ENCODE measurements at regions not wholly inside any gene's neighbourhood (a gene's known extent, or its start where the extent isn't known, plus 50 kb on each side); places are given as distances from the start of the nearest gene placed in this dataset.

DNA sequence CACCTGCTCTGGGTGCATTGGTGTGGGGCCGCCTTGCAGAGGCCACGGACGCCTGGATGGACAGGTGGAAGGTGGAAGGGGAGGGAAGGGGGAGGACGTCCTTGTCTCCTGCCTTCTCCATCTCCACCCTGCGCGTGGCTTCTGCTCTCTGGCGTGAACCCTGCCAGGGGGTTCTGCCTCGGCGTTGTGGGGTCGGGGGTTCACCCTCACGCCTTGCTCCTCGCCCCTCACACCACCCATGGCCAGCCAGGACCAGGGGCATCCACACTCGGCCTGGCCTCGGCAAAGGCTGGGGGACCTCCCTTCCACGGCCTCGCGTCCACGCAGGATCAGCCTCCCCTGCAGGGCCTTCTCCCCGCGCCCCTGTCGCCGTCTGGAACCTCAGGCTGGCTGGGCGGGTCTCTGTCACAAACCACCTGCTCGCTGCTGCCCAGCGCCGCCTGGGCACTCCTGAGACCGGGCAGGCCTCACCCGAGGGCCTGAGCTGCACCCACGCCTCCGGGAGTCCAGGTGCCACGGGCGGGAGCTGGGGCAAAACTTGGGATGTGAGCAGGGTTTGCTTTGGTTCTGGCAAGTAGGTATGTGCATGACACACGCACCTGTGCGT, 655.9 kb downstream of the GALR1 start:
- no peaks in the 10 kb centered on the region for H3K36me3 ChIP-seq (ENCODE audit: control insufficient read depth, insufficient read depth, low read length)
- no peak overlapping the region for H3K4me3 ChIP-seq (ENCODE audit: extremely low read depth, insufficient read depth, low read length, poor library complexity, severe bottlenecking)
- no peaks in the 10 kb centered on the region for H3K9me3 ChIP-seq (ENCODE audit: control insufficient read depth, low read length)
- H3K27ac ChIP-seq (ENCODE audit: low read depth, low read length, severe bottlenecking), result no peak overlapping the region
- no peaks in the 10 kb centered on the region for H3K4me1 ChIP-seq (ENCODE audit: control insufficient read depth, insufficient read depth, low read length, poor library complexity, severe bottlenecking)
- WGBS, 2 experiments (ENCODE audit: insufficient coverage in 2 of 2), result 93 to 95% methylated on average over 20 to 25 of the region's 34 CpGs

DNA sequence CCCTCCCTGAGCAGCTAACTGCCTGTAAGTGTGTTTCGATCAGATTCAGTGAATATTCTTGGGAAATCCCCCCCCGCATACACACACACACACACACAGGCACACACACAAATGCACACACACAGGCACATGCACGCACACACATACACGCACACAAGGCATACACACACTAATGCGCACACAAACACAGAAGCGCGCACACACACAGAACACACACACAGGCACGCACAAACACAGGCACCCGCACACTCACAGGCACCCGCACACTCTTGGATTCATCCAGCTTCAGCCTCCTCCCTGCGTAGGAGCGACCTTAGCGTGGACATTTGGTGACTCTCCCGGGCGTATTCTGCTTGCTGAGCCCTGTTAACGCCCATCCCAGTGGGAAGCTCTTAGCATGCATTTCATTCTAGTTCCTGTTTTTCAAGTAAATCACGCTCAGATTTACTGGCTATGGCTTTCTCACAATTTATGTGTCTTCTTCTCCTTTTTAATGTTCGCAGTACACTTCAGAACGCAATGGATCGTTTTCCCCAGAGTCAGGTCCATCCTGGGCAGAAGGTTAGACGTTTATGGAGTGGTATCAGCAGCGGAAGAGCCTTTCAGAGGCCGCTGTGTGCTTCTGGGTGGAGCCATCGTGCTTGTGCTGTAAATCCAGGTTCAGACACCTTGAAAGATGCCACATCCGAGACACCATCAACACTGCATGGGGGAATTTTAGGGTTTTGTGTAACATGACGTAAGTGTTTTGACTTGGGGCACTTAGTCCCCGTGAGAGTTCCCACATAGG, 656.6 kb downstream of the GALR1 start:
- Histone ChIP-seq H3K36me3 (ENCODE audit: control insufficient read depth, insufficient read depth, low read length) (no peaks in the 10 kb centered on the region), H3K27ac (ENCODE audit: low read depth, low read length, severe bottlenecking) (no peak overlapping the region), H3K4me1 (ENCODE audit: control insufficient read depth, insufficient read depth, low read length, poor library complexity, severe bottlenecking) (no peaks in the 10 kb centered on the region), H3K4me3 (ENCODE audit: extremely low read depth, insufficient read depth, low read length, poor library complexity, severe bottlenecking) (no peak overlapping the region), H3K9me3 (ENCODE audit: control insufficient read depth, low read length) (no peaks in the 10 kb centered on the region)
- 80 to 81% methylated on average over 25 to 26 of the region's 27 CpGs for WGBS, 2 experiments (ENCODE audit: insufficient coverage in 2 of 2)

DNA sequence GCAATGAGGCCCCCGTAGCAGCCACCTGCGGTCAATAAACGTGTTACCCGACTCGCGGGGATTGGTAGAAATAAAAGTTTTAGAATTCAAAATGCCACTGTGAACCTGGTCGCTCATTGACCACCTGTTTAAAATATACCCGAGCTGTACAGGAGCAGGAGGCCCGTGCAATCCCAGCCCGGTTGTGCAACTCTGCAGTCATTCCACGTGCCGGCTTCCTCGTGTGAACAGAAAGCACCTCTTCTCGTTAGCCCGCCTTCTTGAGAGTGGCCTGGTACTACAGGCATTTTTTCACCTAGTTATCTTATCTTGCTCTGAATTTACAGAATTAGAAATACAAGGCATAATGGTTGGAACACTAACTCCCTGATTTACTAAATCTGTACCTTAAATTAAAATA, 660.7 kb downstream of the GALR1 start:
- no peak overlapping the region for H3K27ac ChIP-seq (ENCODE audit: low read depth, low read length, severe bottlenecking)
- H3K9me3 ChIP-seq (ENCODE audit: control insufficient read depth, low read length), result no peaks in the 10 kb centered on the region
- no peak overlapping the region for H3K4me3 ChIP-seq (ENCODE audit: extremely low read depth, insufficient read depth, low read length, poor library complexity, severe bottlenecking)
- no peaks in the 10 kb centered on the region for H3K4me1 ChIP-seq (ENCODE audit: control insufficient read depth, insufficient read depth, low read length, poor library complexity, severe bottlenecking)
- 96 to 97% methylated on average over 13 to 15 of the region's 15 CpGs for WGBS, 2 experiments (ENCODE audit: insufficient coverage in 2 of 2)
- no peaks in the 10 kb centered on the region for H3K36me3 ChIP-seq (ENCODE audit: control insufficient read depth, insufficient read depth, low read length)

DNA sequence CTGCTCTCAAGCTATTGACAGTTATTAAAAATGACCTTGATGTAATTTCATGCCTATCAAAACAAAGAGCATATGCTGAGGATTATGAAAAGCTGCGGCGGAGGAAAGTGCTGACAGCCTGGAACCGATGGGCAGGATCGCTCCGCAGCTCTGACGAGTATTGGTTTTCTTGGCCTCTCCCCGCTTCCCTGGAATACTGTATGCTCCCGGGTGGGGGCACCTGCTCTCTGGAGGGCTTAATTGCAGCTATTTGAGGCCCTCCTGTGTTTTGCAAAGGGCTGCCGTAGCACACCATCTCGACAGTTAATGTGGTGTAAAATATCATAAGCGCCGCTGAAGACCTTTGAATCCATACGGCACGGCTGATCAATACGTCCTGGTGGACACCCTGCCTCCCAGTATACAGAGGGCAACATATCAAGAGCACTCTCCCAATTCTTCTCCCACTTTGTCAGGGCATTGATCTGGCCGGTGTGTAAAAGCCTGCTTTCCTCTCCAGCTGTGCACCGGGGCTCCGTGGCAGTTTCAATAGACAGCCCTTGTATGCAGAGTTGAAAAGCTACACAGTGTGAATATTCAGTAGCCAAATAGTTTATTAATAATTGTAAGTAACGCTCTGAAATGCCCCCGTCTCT, 662.4 kb downstream of the GALR1 start:
- no peak overlapping the region for H3K27ac ChIP-seq (ENCODE audit: low read depth, low read length, severe bottlenecking)
- no peak overlapping the region for H3K4me3 ChIP-seq (ENCODE audit: extremely low read depth, insufficient read depth, low read length, poor library complexity, severe bottlenecking)
- H3K9me3 ChIP-seq (ENCODE audit: control insufficient read depth, low read length), result no peaks in the 10 kb centered on the region
- 89 to 91% methylated on average over 15 to 19 of the region's 20 CpGs for WGBS, 2 experiments (ENCODE audit: insufficient coverage in 2 of 2)
- H3K4me1 ChIP-seq (ENCODE audit: control insufficient read depth, insufficient read depth, low read length, poor library complexity, severe bottlenecking), result no peaks in the 10 kb centered on the region
- no peaks in the 10 kb centered on the region for H3K36me3 ChIP-seq (ENCODE audit: control insufficient read depth, insufficient read depth, low read length)

DNA sequence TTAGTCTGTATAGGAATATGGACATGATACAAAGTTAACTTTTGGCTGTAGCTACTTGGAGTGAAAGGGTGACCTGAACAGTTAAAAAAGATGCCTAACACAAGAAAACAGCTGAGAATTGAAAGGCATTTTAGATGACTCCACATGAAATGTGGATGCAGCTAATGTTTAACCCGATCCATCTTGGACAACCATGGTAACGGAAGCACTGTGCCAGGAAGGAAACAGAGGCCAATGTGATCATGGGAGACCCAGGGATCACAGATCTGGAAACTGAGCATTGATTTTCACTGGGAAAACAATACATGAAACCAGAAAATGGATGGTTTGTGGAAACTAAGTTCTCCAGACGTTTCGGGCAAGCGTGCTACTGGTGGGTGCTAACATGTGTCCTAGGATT, 669.1 kb downstream of the GALR1 start:
- Histone ChIP-seq H3K4me1 (ENCODE audit: control insufficient read depth, insufficient read depth, low read length, poor library complexity, severe bottlenecking) (no peaks in the 10 kb centered on the region), H3K27ac (ENCODE audit: low read depth, low read length, severe bottlenecking) (no peak overlapping the region), H3K36me3 (ENCODE audit: control insufficient read depth, insufficient read depth, low read length) (no peaks in the 10 kb centered on the region), H3K4me3 (ENCODE audit: extremely low read depth, insufficient read depth, low read length, poor library complexity, severe bottlenecking) (no peak overlapping the region), H3K9me3 (ENCODE audit: control insufficient read depth, low read length) (no peaks in the 10 kb centered on the region)
- WGBS, 2 experiments (ENCODE audit: insufficient coverage in 2 of 2), result 92 to 93% methylated on average over 5 of the region's 5 CpGs

DNA sequence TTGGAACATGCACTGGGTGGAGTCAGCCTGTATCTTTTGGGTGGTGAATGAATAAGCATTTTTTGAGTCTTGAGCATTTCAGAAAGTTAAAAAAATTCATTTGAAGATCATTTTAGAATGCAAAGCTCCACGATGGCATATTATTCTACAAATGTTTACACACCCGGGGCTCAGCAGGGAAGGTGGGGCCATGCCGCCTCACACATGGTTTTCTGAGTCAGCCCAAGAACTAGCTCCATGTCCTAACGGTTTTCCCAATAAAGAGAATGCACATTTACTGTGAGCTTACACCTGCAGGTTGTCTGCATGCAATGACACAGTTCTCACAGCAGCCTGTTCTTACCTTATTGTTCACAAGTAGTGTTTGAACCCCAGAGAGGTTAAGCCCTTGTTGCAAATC, 670.3 kb downstream of the GALR1 start:
- WGBS, 2 experiments (ENCODE audit: insufficient coverage in 2 of 2), result 80% methylated on average over 3 to 4 of the region's 4 CpGs
- no peaks in the 10 kb centered on the region for H3K9me3 ChIP-seq (ENCODE audit: control insufficient read depth, low read length)

DNA sequence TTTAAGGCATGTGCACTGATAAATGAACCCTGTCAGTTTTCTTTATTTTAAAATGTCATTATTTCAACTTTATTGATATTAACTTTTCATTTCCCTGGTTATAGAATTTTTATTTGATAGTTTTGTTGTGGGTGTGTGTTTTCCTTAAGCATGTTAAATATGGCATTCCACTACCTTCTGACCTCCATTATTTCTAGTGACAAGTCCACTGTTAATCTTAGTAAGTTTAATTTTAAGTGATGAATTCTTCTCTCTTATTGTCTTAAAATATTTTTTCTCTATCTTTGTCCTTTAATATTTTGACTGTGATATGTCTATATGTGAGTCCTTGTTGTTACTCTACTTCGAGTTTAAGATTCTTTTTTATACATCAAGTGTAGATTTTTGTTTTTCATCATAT, 685.7 kb downstream of the GALR1 start:
- WGBS, 2 experiments (ENCODE audit: insufficient coverage in 2 of 2), result no CpG with 5 or more reads among the region's 1 CpG
- Histone ChIP-seq H3K27ac (ENCODE audit: low read depth, low read length, severe bottlenecking) (no peak overlapping the region), H3K36me3 (ENCODE audit: control insufficient read depth, insufficient read depth, low read length) (no peaks in the 10 kb centered on the region), H3K4me3 (ENCODE audit: extremely low read depth, insufficient read depth, low read length, poor library complexity, severe bottlenecking) (no peak overlapping the region), H3K9me3 (ENCODE audit: control insufficient read depth, low read length) (no peaks in the 10 kb centered on the region), H3K4me1 (ENCODE audit: control insufficient read depth, insufficient read depth, low read length, poor library complexity, severe bottlenecking) (no peaks in the 10 kb centered on the region)

More for the DNA sequence above, 670.3 kb downstream of the GALR1 start:
- Histone ChIP-seq H3K4me1 (ENCODE audit: control insufficient read depth, insufficient read depth, low read length, poor library complexity, severe bottlenecking) (no peaks in the 10 kb centered on the region), H3K36me3 (ENCODE audit: control insufficient read depth, insufficient read depth, low read length) (no peaks in the 10 kb centered on the region), H3K27ac (ENCODE audit: low read depth, low read length, severe bottlenecking) (no peak overlapping the region), H3K4me3 (ENCODE audit: extremely low read depth, insufficient read depth, low read length, poor library complexity, severe bottlenecking) (no peak overlapping the region)

DNA sequence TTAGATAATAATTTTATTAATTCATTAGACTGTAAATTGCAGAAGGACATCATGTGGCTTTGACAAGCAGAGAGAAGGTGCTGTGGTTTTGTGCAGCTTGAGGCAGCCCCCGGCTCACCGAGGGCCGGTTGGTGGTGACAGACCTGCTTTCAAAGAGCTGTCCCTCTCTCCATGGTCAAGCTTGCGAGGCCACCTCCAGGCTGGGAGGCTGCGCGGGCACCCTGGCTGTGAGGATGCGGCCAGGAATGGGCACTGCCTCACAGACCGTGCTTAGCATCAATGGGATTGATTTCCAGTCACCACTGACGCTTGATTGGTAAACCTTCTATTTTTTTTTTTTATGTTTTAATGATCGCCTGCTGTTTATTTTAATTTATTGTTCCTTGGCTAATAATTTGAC, 690.9 kb downstream of the GALR1 start:
- Histone ChIP-seq H3K4me3 (ENCODE audit: extremely low read depth, insufficient read depth, low read length, poor library complexity, severe bottlenecking) (no peak overlapping the region), H3K9me3 (ENCODE audit: control insufficient read depth, low read length) (no peaks in the 10 kb centered on the region), H3K4me1 (ENCODE audit: control insufficient read depth, insufficient read depth, low read length, poor library complexity, severe bottlenecking) (no peaks in the 10 kb centered on the region), H3K27ac (ENCODE audit: low read depth, low read length, severe bottlenecking) (no peak overlapping the region), H3K36me3 (ENCODE audit: control insufficient read depth, insufficient read depth, low read length) (no peaks in the 10 kb centered on the region)
- WGBS, 2 experiments (ENCODE audit: insufficient coverage in 2 of 2), result 96 to 97% methylated on average over 5 to 7 of the region's 10 CpGs

DNA sequence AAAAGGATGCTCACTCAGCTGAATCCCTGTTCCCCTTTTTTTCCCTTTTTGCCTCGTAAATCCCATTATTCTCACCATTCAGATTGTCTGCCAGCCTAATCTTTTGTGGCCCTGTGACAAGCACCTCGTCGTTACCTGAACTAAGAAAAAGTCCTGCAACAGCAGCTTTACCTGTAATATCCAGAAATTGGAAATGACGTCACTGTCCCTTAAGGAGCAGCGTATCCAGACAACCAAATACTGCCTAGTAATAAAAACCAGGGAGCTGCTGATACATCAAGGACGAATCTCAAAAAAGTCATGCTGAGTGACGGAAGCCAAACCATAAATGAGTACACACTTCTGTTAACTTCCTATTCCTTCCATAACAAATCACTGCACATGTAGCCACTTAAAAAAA, 694.9 kb downstream of the GALR1 start:
- no peak overlapping the region for H3K4me3 ChIP-seq (ENCODE audit: extremely low read depth, insufficient read depth, low read length, poor library complexity, severe bottlenecking)
- no peak overlapping the region for H3K27ac ChIP-seq (ENCODE audit: low read depth, low read length, severe bottlenecking)
- H3K36me3 ChIP-seq (ENCODE audit: control insufficient read depth, insufficient read depth, low read length), result no peaks in the 10 kb centered on the region
- 93 to 95% methylated on average over 7 of the region's 7 CpGs for WGBS, 2 experiments (ENCODE audit: insufficient coverage in 2 of 2)
- no peaks in the 10 kb centered on the region for H3K4me1 ChIP-seq (ENCODE audit: control insufficient read depth, insufficient read depth, low read length, poor library complexity, severe bottlenecking)
- no peaks in the 10 kb centered on the region for H3K9me3 ChIP-seq (ENCODE audit: control insufficient read depth, low read length)

DNA sequence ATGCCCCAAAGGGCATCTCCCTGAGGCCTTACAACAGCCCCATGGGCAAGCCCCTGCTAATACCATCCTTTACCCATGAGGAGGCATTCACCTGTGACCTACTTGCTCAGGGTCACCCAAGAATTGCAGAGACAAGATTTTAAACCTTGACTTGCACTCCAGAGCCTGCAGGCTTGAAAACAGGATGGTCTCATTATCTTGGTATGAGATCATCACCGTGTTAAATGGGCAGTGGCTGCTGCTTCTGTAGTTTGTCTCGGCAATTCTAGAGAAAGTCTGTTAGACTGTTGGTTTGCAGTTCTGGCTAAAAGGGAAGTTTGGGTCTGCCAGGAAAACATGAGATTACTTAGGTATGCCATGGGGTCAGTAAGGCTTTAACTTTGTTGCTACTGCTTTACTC, 698.9 kb downstream of the GALR1 start:
- 52 to 57% methylated on average over 2 of the region's 2 CpGs for WGBS, 2 experiments (ENCODE audit: insufficient coverage in 2 of 2)
- H3K9me3 ChIP-seq (ENCODE audit: control insufficient read depth, low read length), result no peaks in the 10 kb centered on the region
- H3K36me3 ChIP-seq (ENCODE audit: control insufficient read depth, insufficient read depth, low read length), result no peaks in the 10 kb centered on the region
- no peak overlapping the region for H3K4me3 ChIP-seq (ENCODE audit: extremely low read depth, insufficient read depth, low read length, poor library complexity, severe bottlenecking)
- no peak overlapping the region for H3K27ac ChIP-seq (ENCODE audit: low read depth, low read length, severe bottlenecking)
- no peaks in the 10 kb centered on the region for H3K4me1 ChIP-seq (ENCODE audit: control insufficient read depth, insufficient read depth, low read length, poor library complexity, severe bottlenecking)

Data from mesodermal cell (in vitro differentiated cells).